Heart left ventricle (tissue), 16 donors: ENCODE measurements at regions not wholly inside any gene's neighbourhood (a gene's known extent, or its start where the extent isn't known, plus 50 kb on each side); places are given as distances from the start of the nearest gene placed in this dataset.
A peak's percentile ranks its signal among the peaks of the same experiment; 100 is the strongest.

Experiments
- ATAC-seq, 4 donors: fragments of 200-7000 bp; cut with Tn5 transposase; one replicate each; pipeline ENCODE4 v1.9.1; 2020 to 2022; ENCODE audit warnings: moderate library complexity in 4 of 4, mild to moderate bottlenecking in 3 of 4, moderate number of reproducible peaks in 1 of 4
- DNase-seq, 5 donors: peaks; one replicate each; pipeline ENCODE4 v3.0.0-alpha.2; 2020
- H3K27ac ChIP-seq, 12 donors: fragments of 200-600 bp; sonication (generic) in 4 of 12; one replicate each; pipeline versions ENCODE4 v1.5.0 to v1.8.0; 2016 to 2022; ENCODE audit warnings: mild to moderate bottlenecking in 2 of 12
- H3K27me3 ChIP-seq, 9 donors: fragments of 200-600 bp; sonication (generic) in 2 of 9; one replicate each; pipeline versions ENCODE4 v1.5.1 to v1.8.0; 2016 to 2022; ENCODE audit warnings: mild to moderate bottlenecking in 3 of 9
- H3K36me3 ChIP-seq, 9 donors: fragments of 200-600 bp; sonication (generic) in 2 of 9; one replicate each; pipeline versions ENCODE4 v1.5.0 to v1.8.0; 2018 to 2022; ENCODE audit warnings: mild to moderate bottlenecking in 2 of 9
- H3K4me1 ChIP-seq, 12 donors: fragments of 200-600 bp; sonication (generic) in 4 of 12; one replicate each; pipeline versions ENCODE4 v1.5.0 to v1.8.0; 2016 to 2022; ENCODE audit warnings: mild to moderate bottlenecking in 3 of 12
- H3K4me3 ChIP-seq, 12 donors: fragments of 200-600 bp; sonication (generic) in 4 of 12; one replicate each; pipeline versions ENCODE4 v1.5.0 to v1.8.0; 2017 to 2022; ENCODE audit warnings: mild to moderate bottlenecking in 9 of 12, moderate library complexity in 4 of 12
- H3K9me3 ChIP-seq, 12 donors: fragments of 200-600 bp; sonication (generic) in 4 of 12; one replicate each; pipeline versions ENCODE4 v1.5.0 to v1.8.0; 2016 to 2022; ENCODE audit warnings: mild to moderate bottlenecking in 1 of 12
- POLR2A ChIP-seq, 2 donors: fragments of 450-650 bp; IDR thresholded peaks; one replicate each; pipeline ENCODE4 v1.6.1; 2017; ENCODE audit warnings: antibody characterized with exemption in 2 of 2, mild to moderate bottlenecking in 2 of 2, moderate library complexity in 2 of 2
- WGBS, 4 donors: extraction: QIAGEN DNeasy Blood & Tissue Kit in 2 of 4; methylation state at CpG; one replicate each; pipeline versions ENCODE4 v1.1.5 to v1.1.7; 2013 to 2018; 5-methylcytosine and 5-hydroxymethylcytosine counted together
- intact Hi-C, 10 donors: fragments of 100-400 bp; cut with DNase I; formaldehyde crosslinking; loops; one replicate each; pipeline versions ENCODE4 v1.11.1 to v1.14.2; 2022
- TF ChIP-seq, protein P1 (sequence below), 12 donors: fragments of 200-600 bp; sonication (generic) in 4 of 12; IDR thresholded peaks; one replicate each; pipeline versions ENCODE4 v1.5.0 to v1.8.0; 2018 to 2022; ENCODE audit warnings: antibody characterized with exemption in 12 of 12, mild to moderate bottlenecking in 5 of 12
- donor health status: ischemic (EF 13 %, LVEDD 7.1; RV severe dilation, severe dysfunction).
- donor health status: healthy with polysubstance abuse.
- donor health status: DM: no; HTN: yes; CAD: no.
- donor health status: DM: no; HTN: no; CAD: no.
- donor health status: ischemic (EF 25% LVEDD 6.9; RV normal size, moderate dysfunction).
- donor health status: ischemic (EF 25% LVEDD 5.7; RV mildly dilated, moderate dysfunction).
- donor health status: healthy.
- donor health status: DM: yes; HTN: yes; CAD: no.
- donor health status: ischemic (EF 35%, LVEDD 5.7; RV mildly dilated, moderate dysfunction).
- donor health status: nonischemic (EF 11% LVEDD 7.7; RV severe dilation, severe dysfunction).
- donor health status: DM: yes; HTN: yes; CAD: no.
- donor health status: PGD.
- donor health status: ischemic (EF 29% LVEDD 5.4; RV normal size, mild dysfunction).
- donor health status: nonischemic (EF 23%, LVEDD 6.1; RV moderate dilation, normal function).

DNA sequence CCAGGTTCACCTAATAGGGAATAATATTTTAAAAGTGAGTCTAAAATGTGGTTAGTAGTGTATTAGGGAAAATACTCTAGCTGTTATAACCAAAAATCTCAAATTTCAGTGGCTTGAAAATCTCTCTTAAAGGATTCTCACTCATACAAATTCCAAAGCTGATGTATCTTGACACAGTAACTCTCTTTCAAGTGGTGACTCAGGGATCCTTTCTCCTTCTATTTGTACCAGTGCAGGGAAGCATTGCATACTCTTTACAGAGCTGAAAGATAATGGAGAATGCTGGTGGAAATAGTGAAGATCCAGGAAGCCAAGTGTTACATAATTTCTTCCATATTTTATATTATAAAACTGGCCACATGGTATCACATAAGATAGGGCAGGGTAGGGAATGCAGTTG, 560.2 kb upstream of the CDH9 start:
- ATAC-seq (no peak), DNase-seq (no peak)
- Histone ChIP-seq H3K27ac (no peak overlapping the region), H3K36me3 (no peaks in the 10 kb centered on the region), H3K9me3 (no peaks in the 10 kb centered on the region), H3K4me1 (no peaks in the 10 kb centered on the region), H3K4me3 (no peak overlapping the region), H3K27me3 (no peaks in the 10 kb centered on the region)
- TF ChIP-seq, protein P1, sequence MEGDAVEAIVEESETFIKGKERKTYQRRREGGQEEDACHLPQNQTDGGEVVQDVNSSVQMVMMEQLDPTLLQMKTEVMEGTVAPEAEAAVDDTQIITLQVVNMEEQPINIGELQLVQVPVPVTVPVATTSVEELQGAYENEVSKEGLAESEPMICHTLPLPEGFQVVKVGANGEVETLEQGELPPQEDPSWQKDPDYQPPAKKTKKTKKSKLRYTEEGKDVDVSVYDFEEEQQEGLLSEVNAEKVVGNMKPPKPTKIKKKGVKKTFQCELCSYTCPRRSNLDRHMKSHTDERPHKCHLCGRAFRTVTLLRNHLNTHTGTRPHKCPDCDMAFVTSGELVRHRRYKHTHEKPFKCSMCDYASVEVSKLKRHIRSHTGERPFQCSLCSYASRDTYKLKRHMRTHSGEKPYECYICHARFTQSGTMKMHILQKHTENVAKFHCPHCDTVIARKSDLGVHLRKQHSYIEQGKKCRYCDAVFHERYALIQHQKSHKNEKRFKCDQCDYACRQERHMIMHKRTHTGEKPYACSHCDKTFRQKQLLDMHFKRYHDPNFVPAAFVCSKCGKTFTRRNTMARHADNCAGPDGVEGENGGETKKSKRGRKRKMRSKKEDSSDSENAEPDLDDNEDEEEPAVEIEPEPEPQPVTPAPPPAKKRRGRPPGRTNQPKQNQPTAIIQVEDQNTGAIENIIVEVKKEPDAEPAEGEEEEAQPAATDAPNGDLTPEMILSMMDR (IDR thresholded peaks at IDR 0.05), result no peak
- TF ChIP-seq POLR2A (IDR thresholded peaks at IDR 0.05), result no peak
- intact Hi-C loops, result no loop called here

DNA sequence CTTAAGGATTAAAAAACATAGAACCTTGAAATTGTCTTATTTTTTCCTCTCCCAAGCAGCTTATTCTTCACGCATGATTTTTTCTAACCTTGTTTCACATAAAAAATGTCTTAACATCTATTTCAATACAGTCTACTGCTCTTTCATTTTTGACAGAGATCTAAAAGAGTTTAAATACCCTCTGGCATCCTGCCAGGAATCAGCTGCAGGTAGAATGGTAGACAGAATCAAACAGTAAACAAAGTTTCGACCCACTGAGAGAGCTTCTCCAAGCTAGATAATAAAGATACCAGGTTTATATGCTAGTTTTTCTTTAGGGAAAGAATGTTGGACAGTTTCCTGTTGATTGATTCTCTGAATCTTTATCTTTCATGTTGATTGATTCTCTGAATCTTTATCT, 555.8 kb upstream of the CDH9 start:
- peaks cover 0 to 10% (median 0%) of the 10 kb centered on the region in 12 donors for H3K9me3 ChIP-seq
- no peak for TF ChIP-seq POLR2A (IDR thresholded peaks at IDR 0.05)
- TF ChIP-seq, protein P1 (IDR thresholded peaks at IDR 0.05), result no peak
- no peaks in the 10 kb centered on the region for H3K27me3 ChIP-seq
- no peaks in the 10 kb centered on the region for H3K36me3 ChIP-seq
- DNase-seq, result no peak
- no peak overlapping the region for H3K27ac ChIP-seq
- intact Hi-C loops, result no loop called here
- no peaks in the 10 kb centered on the region for H3K4me1 ChIP-seq
- no peak for ATAC-seq
- H3K4me3 ChIP-seq, result no peak overlapping the region
- 67 to 85% (median 76%) methylated on average over 2 of the region's 2 CpGs for WGBS, 4 donors

DNA sequence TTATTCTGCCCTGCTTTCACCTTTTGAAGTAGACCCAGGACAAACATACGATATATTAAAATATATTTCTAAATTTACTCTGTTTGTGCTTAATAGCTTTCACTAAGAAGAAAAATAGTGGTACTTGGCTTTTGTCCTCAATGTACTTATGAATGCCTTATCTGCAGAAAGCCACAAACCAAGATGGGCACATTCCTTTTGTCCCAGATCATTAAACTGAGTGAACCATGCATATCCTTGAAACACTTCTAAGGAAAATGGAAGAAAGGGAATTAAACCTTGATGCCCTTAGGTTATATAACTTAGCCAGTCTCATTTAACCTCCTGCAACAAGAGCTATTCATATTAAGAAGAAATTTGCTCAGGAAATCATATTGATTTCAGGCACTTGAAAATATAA, 553.8 kb upstream of the CDH9 start:
- DNase-seq (no peak), ATAC-seq (no peak)
- no peaks in the 10 kb centered on the region for H3K4me1 ChIP-seq
- H3K27me3 ChIP-seq, result no peaks in the 10 kb centered on the region
- no peaks in the 10 kb centered on the region for H3K36me3 ChIP-seq
- no peak overlapping the region for H3K4me3 ChIP-seq
- intact Hi-C loops, result no loop called here
- TF ChIP-seq POLR2A (IDR thresholded peaks at IDR 0.05), result no peak
- TF ChIP-seq, protein P1 (IDR thresholded peaks at IDR 0.05), result no peak
- H3K27ac ChIP-seq, result no peak overlapping the region
- H3K9me3 ChIP-seq, result peaks cover 0 to 10% (median 0%) of the 10 kb centered on the region in 12 donors
- WGBS, 4 donors, result 43 to 72% (median 70%) methylated on average over 1 of the region's 1 CpG

DNA sequence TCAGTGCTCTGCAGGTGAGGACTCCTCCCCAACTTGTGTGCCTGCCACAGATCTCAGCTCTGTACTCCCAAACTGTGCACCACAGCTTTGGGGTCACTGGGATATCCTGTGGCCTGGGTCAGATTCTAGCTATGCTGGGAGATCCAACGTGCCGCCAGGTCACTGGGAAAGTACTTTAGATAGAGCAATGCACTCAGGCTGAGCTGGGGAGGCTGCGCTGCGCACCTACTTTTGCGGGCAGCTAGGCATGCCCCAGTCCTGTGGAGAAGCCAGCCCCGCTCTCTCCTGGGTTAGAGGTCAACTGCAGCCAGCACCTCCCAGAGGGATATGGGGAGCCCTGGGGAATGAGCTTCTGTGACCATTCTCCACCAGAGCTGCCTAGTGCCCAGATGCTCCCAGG, 552.1 kb upstream of the CDH9 start:
- H3K27me3 ChIP-seq, result no peaks in the 10 kb centered on the region
- no peaks in the 10 kb centered on the region for H3K4me1 ChIP-seq
- TF ChIP-seq, protein P1 (IDR thresholded peaks at IDR 0.05), result no peak
- TF ChIP-seq POLR2A (IDR thresholded peaks at IDR 0.05), result no peak
- DNase-seq (peak in 2 of 5 donors; percentile 11 to 41), ATAC-seq (no peak)
- H3K36me3 ChIP-seq, result no peaks in the 10 kb centered on the region
- 91 to 100% (median 95%) methylated on average over 4 to 6 of the region's 6 CpGs for WGBS, 4 donors
- no peak overlapping the region for H3K4me3 ChIP-seq
- no peak overlapping the region for H3K27ac ChIP-seq
- H3K9me3 ChIP-seq, result peaks cover 0 to 10% (median 0%) of the 10 kb centered on the region in 12 donors
- intact Hi-C loops, result no loop called here
